Gastrocnemius medialis (tissue), 4 donors: ENCODE measurements at regions not wholly inside any gene's neighbourhood (a gene's known extent, or its start where the extent isn't known, plus 50 kb on each side); places are given as distances from the start of the nearest gene placed in this dataset.

Experiments used
- CTCF ChIP-seq, 5 experiments: fragments of 450-650 bp in 3 of 5; fragments of 200-600 bp in 2 of 5; sonication (generic) in 2 of 5; IDR thresholded peaks in 4 of 5; conservative IDR thresholded peaks in 1 of 5; 1 replicate in 4 of 5; 2 replicates in 1 of 5; pipeline ENCODE4 v1.5.1; 2016 to 2019; ENCODE audit warnings: antibody characterized with exemption in 5 of 5, mild to moderate bottlenecking in 3 of 5, moderate library complexity in 3 of 5
- POLR2A ChIP-seq, 2 donors: fragments of 450-650 bp; IDR thresholded peaks; one replicate each; pipeline ENCODE4 v1.6.1; 2017; ENCODE audit warnings: antibody characterized with exemption in 2 of 2, mild to moderate bottlenecking in 2 of 2, moderate library complexity in 2 of 2

- no peak for TF ChIP-seq CTCF (IDR thresholded peaks at IDR 0.05 in 4 of 5, conservative IDR thresholded peaks at IDR 0.05 in 1 of 5)
- TF ChIP-seq POLR2A (IDR thresholded peaks at IDR 0.05) = no peak
Measured at GRCh38 chr20:16129411-16129810, 443.8 kb downstream of the KIF16B start.
